Activated naive CD4-positive, alpha-beta T cell treated with anti-CD3 and anti-CD28 coated beads, Interleukin-2, amount 50 U/mL, for 24 hours (primary cell): ENCODE measurements at regions not wholly inside any gene's neighbourhood (a gene's known extent, or its start where the extent isn't known, plus 50 kb on each side); places are given as distances from the start of the nearest gene placed in this dataset.

Experiments
- H3K27ac Mint-ChIP-seq: one replicate; pipeline ENCODE4 v1.8.0; 2021; ENCODE audit warnings: mild to moderate bottlenecking, mixed read lengths
- H3K27me3 Mint-ChIP-seq: one replicate; pipeline ENCODE4 v1.8.0; 2021; ENCODE audit warnings: mixed read lengths
- H3K36me3 Mint-ChIP-seq: one replicate; pipeline ENCODE4 v1.8.0; 2021; ENCODE audit warnings: mixed read lengths
- H3K4me1 Mint-ChIP-seq: one replicate; pipeline ENCODE4 v1.8.0; 2021; ENCODE audit warnings: mixed read lengths
- H3K4me3 Mint-ChIP-seq: one replicate; pipeline ENCODE4 v1.8.0; 2021; ENCODE audit warnings: mild to moderate bottlenecking, mixed read lengths
- H3K9me3 Mint-ChIP-seq: one replicate; pipeline ENCODE4 v1.8.0; 2021; ENCODE audit warnings: mixed read lengths

DNA sequence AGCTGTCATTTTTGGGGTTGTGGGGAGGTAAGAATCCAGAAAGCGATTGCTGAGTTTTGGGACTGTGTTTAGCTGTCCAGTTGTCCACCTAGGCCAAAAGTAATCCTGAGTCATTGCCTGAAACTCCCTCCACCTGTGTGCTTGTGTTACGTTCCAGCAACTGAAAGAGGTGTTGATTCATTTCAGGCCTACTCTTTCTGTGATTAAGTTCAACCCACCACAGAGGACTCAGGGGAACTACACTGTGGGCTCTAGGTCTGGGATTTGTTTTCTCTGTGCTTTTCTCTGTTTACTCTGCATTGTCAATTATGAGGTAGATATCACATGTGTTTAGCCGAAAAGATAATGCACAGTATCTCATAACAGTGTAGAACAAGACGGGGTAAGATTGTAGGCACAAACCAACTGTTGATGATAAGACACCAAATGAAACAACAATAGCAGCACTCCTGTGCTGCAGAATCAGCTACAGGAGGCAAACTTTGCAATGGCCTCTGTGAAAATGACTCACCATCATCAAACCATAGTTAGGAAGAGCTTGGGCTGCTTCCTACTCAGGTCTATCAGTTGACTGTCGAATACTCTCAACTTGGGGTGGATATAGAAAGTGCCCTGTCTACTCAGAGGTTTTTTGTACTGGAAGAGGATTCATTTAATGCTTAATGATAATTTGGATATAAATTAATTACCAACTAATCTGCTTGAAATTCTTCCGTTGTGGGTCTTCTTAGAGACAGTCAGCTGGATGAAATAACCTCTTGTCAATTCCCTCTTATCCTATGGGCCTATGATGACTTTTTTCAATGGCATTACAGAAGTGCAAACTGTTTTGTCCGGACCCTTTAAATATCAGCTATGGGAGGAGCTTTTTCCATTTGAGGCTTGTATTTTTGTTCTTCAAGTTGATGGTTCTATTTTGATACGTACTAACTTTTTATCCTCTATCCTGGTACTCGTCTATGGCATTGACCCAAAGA is 385.9 kb downstream of the BMP4 start:
- Mint-ChIP-seq H3K27me3 (peaks cover 7% of the 10 kb centered on the region), H3K4me1 (no peaks in the 10 kb centered on the region), H3K27ac (no peak overlapping the region), H3K9me3 (peaks cover 5% of the 10 kb centered on the region), H3K4me3 (no peak overlapping the region), H3K36me3 (no peaks in the 10 kb centered on the region)

DNA sequence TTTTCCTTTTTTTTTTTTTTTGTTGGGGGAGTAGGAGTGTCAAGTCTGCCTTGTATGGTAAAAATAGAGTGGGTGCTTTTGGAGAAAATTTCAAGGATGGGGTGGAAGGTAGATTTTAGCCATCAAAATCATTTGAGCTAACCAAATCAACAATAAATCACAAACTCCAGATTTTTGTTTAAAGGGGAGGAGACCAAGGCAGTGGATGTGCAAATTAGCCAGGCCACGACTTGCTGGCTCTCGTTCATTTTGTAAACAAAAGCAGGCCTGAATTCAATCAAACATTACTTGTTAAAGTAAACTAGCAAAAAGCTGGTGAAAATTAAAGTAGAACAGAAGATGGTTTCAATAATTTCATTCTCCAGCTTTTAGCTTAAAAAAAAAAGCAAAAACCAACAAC is 387.2 kb downstream of the BMP4 start:
- H3K4me3 Mint-ChIP-seq = no peak overlapping the region
- H3K9me3 Mint-ChIP-seq = peaks cover 5% of the 10 kb centered on the region
- no peaks in the 10 kb centered on the region for H3K36me3 Mint-ChIP-seq
- no peaks in the 10 kb centered on the region for H3K4me1 Mint-ChIP-seq
- H3K27me3 Mint-ChIP-seq = peaks cover 7% of the 10 kb centered on the region
- H3K27ac Mint-ChIP-seq = no peak overlapping the region

DNA sequence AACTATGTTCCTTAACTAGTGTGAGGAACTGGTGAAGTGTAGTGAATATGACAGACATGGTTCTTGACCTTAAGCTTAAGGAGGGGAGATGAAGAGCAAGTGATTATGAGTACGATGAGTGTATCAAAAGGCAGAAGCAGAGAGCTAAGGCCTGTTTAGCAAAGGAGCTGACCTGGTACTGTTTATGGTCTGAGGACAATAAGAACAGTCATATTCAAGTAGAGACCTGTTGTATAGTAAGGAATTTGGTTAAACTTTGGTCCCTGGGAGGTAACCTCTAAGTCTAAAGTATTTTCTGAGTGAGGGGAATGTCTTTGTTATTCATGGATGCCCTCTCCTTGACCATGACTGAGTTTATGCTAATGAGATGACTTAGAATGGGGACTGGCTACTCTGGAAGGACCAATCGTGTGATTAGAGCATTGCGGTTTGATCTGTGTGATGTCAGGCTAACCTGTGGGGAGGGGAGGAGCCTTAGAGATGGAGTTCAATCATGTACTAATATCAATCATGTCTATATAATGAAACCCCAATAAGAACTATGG is 389.3 kb downstream of the BMP4 start:
- no peak overlapping the region for H3K27ac Mint-ChIP-seq
- H3K36me3 Mint-ChIP-seq = no peaks in the 10 kb centered on the region

DNA sequence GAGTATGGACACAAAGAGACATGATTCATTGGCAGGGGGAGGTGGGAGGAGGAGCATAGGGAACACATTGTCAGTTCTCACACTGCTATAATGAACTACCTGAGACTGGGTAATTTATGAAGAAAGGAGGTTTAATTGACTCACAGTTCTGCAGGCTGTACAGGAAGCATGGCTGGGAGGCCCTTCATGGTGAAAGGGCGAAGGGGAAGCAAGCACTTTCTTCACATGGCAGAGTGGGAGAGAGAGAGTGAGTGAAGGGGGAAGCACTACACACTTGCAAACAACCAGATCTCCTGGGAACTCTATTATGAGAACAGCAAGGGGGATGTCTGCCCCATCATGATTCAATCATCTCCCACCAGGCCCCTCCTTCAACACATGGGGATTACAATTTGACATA is 391.8 kb downstream of the BMP4 start:
- no peaks in the 10 kb centered on the region for H3K4me1 Mint-ChIP-seq
- H3K4me3 Mint-ChIP-seq = no peak overlapping the region
- H3K9me3 Mint-ChIP-seq = peaks cover 14% of the 10 kb centered on the region
- peaks cover 1% of the 10 kb centered on the region for H3K27me3 Mint-ChIP-seq
- no peaks in the 10 kb centered on the region for H3K36me3 Mint-ChIP-seq
- no peak overlapping the region for H3K27ac Mint-ChIP-seq

More for the DNA sequence above, 389.3 kb downstream of the BMP4 start:
- Mint-ChIP-seq H3K4me1 (no peaks in the 10 kb centered on the region), H3K4me3 (no peak overlapping the region), H3K27me3 (peaks cover 7% of the 10 kb centered on the region), H3K9me3 (peaks cover 10% of the 10 kb centered on the region)

DNA sequence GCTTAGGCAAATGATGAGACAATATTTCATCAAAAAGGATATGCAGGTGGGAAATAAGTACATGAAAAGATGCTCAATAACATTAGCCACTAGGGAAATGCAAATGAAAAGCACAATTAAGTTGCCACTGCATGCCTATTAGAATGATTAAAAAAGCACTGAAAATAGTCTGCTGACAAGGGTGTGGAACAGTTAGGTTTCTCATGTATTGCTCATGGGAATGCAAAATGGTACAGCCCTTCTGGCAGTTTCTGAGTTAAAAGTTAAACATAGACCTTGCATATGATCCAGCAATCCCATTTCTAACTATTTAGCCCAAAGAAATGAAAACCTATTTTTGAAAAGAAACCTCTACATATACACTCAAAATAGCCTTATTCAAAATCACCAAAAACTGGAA is 393.0 kb downstream of the BMP4 start:
- H3K36me3 Mint-ChIP-seq = no peaks in the 10 kb centered on the region
- H3K9me3 Mint-ChIP-seq = peaks cover 14% of the 10 kb centered on the region
- H3K27me3 Mint-ChIP-seq = no peaks in the 10 kb centered on the region
- no peaks in the 10 kb centered on the region for H3K4me1 Mint-ChIP-seq
- H3K4me3 Mint-ChIP-seq = no peak overlapping the region
- no peak overlapping the region for H3K27ac Mint-ChIP-seq

DNA sequence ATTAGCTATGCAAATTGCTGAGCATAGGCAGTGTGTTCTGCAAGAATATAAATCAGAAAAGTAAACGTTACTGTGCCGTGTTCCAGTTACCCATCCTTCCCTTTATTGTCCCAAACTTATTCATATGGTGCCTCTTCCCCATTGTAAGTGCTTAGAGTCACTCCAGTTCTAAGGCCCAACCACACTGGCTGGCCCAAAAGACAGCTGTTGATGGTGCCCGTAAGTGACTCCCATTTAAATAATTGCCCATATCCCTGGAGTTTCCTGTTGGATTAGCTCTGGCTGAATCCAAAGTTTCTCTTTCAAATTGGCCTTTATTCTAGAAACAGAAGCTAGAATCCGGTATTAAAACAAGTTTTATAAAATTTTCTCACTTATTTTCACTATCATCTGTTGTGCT is 400.1 kb upstream of the DDHD1 start:
- Mint-ChIP-seq H3K27ac (no peak overlapping the region), H3K4me3 (no peak overlapping the region), H3K4me1 (no peaks in the 10 kb centered on the region), H3K27me3 (no peaks in the 10 kb centered on the region), H3K9me3 (peaks cover 6% of the 10 kb centered on the region), H3K36me3 (no peaks in the 10 kb centered on the region)

DNA sequence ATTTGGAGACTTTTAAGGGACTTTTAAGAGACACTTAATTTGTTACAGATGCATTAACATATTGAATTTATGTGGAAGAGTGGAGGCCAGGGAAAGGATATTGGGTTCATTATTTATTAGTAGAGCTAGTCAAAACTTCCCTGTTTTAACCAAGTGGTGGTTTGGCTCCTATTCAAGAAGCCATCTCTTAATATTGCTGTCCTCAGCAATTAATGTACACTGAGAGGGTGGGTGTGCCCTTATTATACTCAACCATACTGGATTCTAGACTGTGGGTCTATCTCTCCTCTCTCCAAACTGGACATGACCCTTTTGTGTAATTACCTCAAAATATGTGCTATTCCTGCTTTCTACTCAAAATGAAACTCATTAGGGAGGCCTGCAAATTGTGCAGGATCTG is 398.7 kb upstream of the DDHD1 start:
- H3K4me3 Mint-ChIP-seq = no peak overlapping the region
- no peaks in the 10 kb centered on the region for H3K4me1 Mint-ChIP-seq
- H3K27me3 Mint-ChIP-seq = no peaks in the 10 kb centered on the region
- H3K27ac Mint-ChIP-seq = no peak overlapping the region
- peaks cover 6% of the 10 kb centered on the region for H3K9me3 Mint-ChIP-seq
- no peaks in the 10 kb centered on the region for H3K36me3 Mint-ChIP-seq

DNA sequence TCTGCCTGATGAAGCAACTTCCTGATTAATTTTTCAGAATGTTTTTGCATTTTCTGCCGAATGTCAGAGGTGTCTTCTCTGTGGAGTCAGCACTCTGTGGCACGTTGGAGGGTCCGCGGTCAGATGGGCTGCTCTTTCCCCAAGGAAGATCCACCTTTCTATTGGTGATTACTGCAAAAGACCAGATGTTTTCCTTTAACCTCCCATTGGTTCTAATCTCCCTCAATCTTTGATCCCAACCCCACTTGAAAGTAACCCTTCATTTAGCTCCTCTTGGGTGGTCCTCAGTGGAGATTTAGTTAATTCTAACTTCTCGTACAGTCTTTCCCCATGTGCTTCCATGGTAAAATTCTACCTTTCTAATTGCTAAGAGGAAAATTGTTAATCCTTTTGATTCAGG is 397.7 kb upstream of the DDHD1 start:
- Mint-ChIP-seq H3K27me3 (no peaks in the 10 kb centered on the region), H3K36me3 (no peaks in the 10 kb centered on the region), H3K4me3 (no peak overlapping the region), H3K4me1 (no peaks in the 10 kb centered on the region), H3K9me3 (peaks cover 6% of the 10 kb centered on the region), H3K27ac (no peak overlapping the region)

DNA sequence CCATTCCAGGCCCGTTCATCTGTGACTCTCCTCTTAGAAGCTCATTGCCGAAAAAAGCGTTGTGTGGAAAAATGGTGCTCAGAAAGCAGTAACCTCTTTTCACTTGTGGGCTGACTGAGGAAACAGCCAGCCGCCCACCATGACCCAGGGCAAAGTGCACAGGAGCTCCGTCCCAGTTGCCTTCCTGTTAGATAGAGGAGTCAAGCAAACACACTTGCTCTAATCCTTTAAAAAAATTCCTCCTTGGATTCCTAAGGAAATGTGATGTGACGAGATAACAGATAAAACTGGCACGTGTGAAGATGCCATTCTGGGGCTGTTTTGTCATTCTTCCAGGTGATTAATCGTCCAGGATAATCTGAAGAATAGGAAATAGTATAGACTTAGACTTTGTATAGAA is 396.8 kb upstream of the DDHD1 start:
- Mint-ChIP-seq H3K36me3 (no peaks in the 10 kb centered on the region), H3K4me1 (no peaks in the 10 kb centered on the region), H3K27ac (no peak overlapping the region), H3K9me3 (peaks cover 6% of the 10 kb centered on the region), H3K27me3 (no peaks in the 10 kb centered on the region), H3K4me3 (no peak overlapping the region)

DNA sequence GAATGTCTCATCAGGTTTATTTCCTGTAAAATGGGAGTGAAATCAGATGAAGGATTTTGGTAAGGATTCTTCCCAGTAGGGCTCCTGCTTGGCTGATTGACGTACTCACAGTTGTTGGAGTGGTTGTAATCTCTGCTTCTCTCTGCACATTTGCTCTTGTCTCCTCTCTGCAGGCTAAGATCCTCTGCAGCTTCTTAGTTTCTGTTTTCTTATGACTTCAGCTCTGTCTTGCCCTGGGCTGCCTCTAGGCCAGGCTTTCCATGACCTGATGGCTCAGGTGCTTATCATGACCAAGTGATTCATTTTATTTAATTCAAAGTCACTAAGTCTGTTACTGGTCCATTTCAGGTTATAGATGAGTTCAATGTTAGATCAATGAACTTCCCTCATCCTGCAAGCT is 394.5 kb upstream of the DDHD1 start:
- Mint-ChIP-seq H3K36me3 (no peaks in the 10 kb centered on the region), H3K27ac (no peak overlapping the region), H3K4me3 (no peak overlapping the region), H3K9me3 (peaks cover 6% of the 10 kb centered on the region), H3K4me1 (no peaks in the 10 kb centered on the region), H3K27me3 (no peaks in the 10 kb centered on the region)

DNA sequence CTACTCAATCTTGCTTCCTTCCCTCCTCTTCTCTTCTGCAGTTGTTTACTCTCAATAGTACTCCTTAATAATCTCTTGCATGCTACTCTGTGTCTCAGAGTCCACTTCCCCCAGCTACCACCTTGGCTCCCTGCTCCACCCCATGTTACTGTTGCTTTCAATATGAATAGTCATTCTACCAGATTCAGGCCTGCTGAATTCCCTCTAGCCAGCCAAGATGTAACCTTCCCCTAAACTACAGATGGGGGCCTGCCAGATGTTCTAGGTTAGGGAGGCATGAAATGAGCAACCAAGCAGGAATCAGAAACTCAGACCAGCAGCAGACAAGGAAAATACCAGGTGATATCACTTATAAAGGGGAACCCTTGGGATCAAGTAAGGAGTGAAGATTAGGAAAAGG is 392.1 kb upstream of the DDHD1 start:
- Mint-ChIP-seq H3K27me3 (no peaks in the 10 kb centered on the region), H3K27ac (no peak overlapping the region), H3K4me1 (no peaks in the 10 kb centered on the region), H3K9me3 (peaks cover 6% of the 10 kb centered on the region), H3K36me3 (no peaks in the 10 kb centered on the region), H3K4me3 (no peak overlapping the region)

DNA sequence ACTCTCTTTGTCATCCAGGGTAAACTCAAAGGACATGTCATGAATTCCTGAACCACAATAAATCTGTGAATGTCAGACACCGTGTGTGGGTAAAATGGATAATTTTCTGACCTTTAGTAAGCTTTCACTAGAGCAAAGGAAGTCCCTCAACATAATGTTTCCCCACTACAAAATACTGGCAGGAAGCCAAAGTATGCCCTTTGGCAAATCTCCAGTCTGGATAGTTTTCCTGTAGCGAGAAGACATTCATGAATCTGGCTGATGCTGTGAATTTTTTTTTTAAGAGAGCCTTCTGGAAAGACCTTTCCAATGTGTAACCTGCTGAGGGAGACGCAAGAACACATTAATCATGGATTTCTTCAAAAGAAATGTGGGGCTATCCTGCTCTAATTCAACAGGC is 389.6 kb upstream of the DDHD1 start:
- Mint-ChIP-seq H3K27ac (no peak overlapping the region), H3K27me3 (no peaks in the 10 kb centered on the region), H3K4me1 (no peaks in the 10 kb centered on the region), H3K9me3 (no peaks in the 10 kb centered on the region), H3K36me3 (no peaks in the 10 kb centered on the region), H3K4me3 (no peak overlapping the region)

DNA sequence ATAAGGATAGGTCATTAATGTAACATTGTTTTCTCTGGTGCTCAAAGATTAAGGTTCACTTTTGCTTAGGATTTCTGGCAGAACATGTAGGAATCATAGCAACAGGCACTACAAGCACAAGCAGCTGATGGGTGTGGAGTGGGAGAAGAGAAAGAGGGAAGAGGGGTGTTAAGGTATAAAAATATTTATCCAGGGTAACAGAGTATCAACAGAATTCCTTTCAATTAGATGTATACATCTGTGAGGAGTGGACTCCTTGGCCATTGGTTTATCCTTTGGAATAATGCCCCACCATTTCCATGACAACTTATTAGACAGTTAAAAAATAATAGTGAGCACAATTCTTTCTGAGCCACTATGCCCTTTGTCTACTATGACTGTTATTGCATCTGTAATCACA is 388.3 kb upstream of the DDHD1 start:
- no peaks in the 10 kb centered on the region for H3K4me1 Mint-ChIP-seq
- no peak overlapping the region for H3K27ac Mint-ChIP-seq
- no peak overlapping the region for H3K4me3 Mint-ChIP-seq
- H3K27me3 Mint-ChIP-seq = no peaks in the 10 kb centered on the region
- no peaks in the 10 kb centered on the region for H3K9me3 Mint-ChIP-seq
- no peaks in the 10 kb centered on the region for H3K36me3 Mint-ChIP-seq

DNA sequence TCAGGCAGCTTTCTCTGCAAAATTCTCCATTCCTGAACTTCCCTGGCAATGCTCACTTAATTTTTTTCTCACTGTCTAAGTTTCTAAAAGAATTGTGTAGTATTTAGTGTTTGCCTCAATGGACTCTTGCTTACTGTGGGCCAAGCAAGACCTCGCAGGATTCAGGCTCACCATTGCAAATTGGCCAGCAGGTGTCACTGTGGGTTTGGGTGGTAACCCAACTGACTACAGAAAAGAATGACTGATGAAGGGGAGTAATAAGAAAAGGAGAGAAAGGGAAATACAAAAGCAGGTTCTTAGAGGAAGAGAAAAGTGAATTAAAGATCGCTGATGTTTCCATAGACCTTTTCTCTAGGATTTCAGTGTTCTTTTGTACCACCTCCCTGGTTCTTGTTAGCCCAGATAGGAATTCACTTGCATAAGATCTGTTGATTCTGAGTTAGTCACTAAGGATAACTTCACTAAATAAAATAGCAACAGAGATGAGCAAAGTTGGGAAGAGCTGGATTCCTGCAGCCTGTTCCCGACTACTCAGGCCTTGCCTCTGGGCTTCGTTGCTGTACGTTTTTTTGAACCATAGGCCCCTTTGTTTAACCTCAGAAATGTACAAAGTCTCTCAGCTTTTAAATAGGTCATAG is 386.5 kb upstream of the DDHD1 start:
- no peaks in the 10 kb centered on the region for H3K4me1 Mint-ChIP-seq
- H3K27me3 Mint-ChIP-seq = no peaks in the 10 kb centered on the region
- H3K9me3 Mint-ChIP-seq = no peaks in the 10 kb centered on the region
- H3K27ac Mint-ChIP-seq = no peak overlapping the region
- no peak overlapping the region for H3K4me3 Mint-ChIP-seq
- no peaks in the 10 kb centered on the region for H3K36me3 Mint-ChIP-seq

DNA sequence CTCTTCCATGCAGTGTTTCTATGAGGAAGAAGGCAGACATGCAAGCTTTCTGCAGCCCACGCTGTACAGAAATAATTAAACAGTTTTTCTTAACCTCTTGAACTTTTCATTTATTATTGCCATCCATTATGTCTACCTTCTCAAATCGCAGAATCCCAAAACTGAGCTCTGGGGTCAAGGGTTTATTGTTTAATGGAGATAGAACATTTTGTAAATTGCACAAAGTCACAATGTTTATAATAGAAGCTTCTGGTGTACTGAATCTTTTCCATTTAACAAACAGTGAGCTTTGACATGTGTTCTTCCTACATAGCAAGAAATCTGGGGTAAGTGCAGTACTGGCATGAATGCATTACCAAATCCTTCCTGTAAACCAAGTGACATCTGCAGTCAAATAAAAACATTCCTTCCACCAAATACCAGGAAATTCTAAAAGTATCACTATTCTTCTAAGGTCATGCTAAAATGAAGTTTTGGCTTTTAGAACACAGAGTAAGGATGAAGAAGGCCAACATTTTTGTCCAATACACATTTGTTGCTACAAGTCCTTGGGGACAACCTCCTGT is 385.3 kb upstream of the DDHD1 start:
- H3K36me3 Mint-ChIP-seq = no peaks in the 10 kb centered on the region
- H3K27ac Mint-ChIP-seq = no peak overlapping the region
- no peaks in the 10 kb centered on the region for H3K27me3 Mint-ChIP-seq
- no peaks in the 10 kb centered on the region for H3K9me3 Mint-ChIP-seq
- H3K4me3 Mint-ChIP-seq = no peak overlapping the region
- no peaks in the 10 kb centered on the region for H3K4me1 Mint-ChIP-seq
